ENCODE measurements at regions not wholly inside any gene's neighbourhood (a gene's known extent, or its start where the extent isn't known, plus 50 kb on each side); places are given as distances from the start of the nearest gene placed in this dataset.
"Not testable (repeated sequence)": the region's sequence is repeated elsewhere in the genome, so short reads cannot be mapped to it uniquely, and the experiment has no call there.

- TF ChIP-seq CTCF, POLR2A (IDR thresholded peaks at IDR 0.05): not testable (repeated sequence)
These were observed 99.1 kb downstream of the JRKL start for GRCh38 chr11:96488911-96489310.

All from Peyer's patch (tissue), 4 donors.